22Rv1 (cell line): ENCODE measurements at regions not wholly inside any gene's neighbourhood (a gene's known extent, or its start where the extent isn't known, plus 50 kb on each side); places are given as distances from the start of the nearest gene placed in this dataset.

Source experiments
- CTCF ChIP-seq: fragments of 450-650 bp; IDR thresholded peaks from 2 replicates; pipeline ENCODE4 v1.5.1; 2017; ENCODE audit warnings: mild to moderate bottlenecking
- ZFX ChIP-seq: fragments of 450-650 bp; IDR thresholded peaks from 2 replicates; pipeline ENCODE4 v1.6.1; 2017; ENCODE audit warnings: antibody characterized with exemption, borderline replicate concordance

DNA sequence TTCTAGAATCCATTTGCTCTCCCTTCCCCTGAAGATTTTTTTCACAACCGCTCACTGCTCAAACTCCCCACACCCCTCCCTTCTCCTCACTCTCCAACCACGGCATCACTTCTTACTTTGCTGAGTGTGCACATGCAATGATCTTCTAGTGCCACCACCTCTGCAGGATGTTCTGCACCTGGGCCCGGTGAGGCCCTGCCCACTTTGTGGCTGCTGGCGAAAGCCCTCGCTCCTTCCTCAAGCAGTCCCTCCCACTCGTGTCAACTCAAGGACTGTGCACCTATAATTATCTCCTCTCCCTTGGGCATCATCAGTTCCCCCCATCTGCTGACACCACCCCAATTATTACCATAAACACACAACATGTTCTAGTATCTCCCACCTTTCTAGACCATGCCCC is 91.0 kb upstream of the LANCL2 start:
- TF ChIP-seq CTCF (no peak), ZFX (no peak)
